ENCODE measurements at regions not wholly inside any gene's neighbourhood (a gene's known extent, or its start where the extent isn't known, plus 50 kb on each side); places are given as distances from the start of the nearest gene placed in this dataset.

DNA sequence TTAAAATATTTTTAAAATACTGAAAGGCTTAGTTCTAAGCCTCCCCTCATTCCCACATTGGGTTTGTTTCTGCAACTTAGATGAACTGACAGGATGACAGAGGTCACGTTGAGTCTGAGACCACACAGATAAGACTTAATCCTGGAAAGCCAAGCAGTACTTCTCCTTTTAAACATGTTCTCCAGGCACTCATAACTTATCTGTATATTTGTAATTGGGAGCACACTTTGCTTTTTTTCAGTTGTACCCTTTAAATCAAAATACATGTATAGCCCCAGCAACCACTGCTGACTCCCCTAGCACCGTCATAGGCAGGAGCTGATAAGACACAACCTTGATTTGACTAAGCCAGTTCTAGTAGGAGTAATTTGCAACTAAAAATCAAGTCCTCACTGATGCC is 394.8 kb downstream of the PID1 start:
- TF ChIP-seq, protein P1, sequence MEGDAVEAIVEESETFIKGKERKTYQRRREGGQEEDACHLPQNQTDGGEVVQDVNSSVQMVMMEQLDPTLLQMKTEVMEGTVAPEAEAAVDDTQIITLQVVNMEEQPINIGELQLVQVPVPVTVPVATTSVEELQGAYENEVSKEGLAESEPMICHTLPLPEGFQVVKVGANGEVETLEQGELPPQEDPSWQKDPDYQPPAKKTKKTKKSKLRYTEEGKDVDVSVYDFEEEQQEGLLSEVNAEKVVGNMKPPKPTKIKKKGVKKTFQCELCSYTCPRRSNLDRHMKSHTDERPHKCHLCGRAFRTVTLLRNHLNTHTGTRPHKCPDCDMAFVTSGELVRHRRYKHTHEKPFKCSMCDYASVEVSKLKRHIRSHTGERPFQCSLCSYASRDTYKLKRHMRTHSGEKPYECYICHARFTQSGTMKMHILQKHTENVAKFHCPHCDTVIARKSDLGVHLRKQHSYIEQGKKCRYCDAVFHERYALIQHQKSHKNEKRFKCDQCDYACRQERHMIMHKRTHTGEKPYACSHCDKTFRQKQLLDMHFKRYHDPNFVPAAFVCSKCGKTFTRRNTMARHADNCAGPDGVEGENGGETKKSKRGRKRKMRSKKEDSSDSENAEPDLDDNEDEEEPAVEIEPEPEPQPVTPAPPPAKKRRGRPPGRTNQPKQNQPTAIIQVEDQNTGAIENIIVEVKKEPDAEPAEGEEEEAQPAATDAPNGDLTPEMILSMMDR (IDR thresholded peaks at IDR 0.05 in 4 of 5, conservative IDR thresholded peaks at IDR 0.05 in 1 of 5): no peak
- no peak for TF ChIP-seq POLR2A (IDR thresholded peaks at IDR 0.05)
